Sigmoid colon (tissue), 6 donors: ENCODE measurements at regions not wholly inside any gene's neighbourhood (a gene's known extent, or its start where the extent isn't known, plus 50 kb on each side); places are given as distances from the start of the nearest gene placed in this dataset.

Experiments
- DNase-seq: peaks from one replicate; pipeline ENCODE4 v3.0.0-alpha.2; 2019
- H3K27ac ChIP-seq, 4 donors: fragments of 200-600 bp; sonication (generic); one replicate each; pipeline ENCODE4 v1.5.1; 2016 to 2019; ENCODE audit warnings: mild to moderate bottlenecking in 1 of 4
- H3K27me3 ChIP-seq, 3 donors: fragments of 200-600 bp; sonication (generic); one replicate each; pipeline ENCODE4 v1.5.1; 2019; ENCODE audit warnings: mild to moderate bottlenecking in 1 of 3
- H3K36me3 ChIP-seq, 4 donors: fragments of 200-600 bp; sonication (generic); one replicate each; pipeline ENCODE4 v1.5.1; 2016 to 2019
- H3K4me1 ChIP-seq, 4 donors: fragments of 200-600 bp; sonication (generic); one replicate each; pipeline ENCODE4 v1.5.1; 2017 to 2019
- H3K4me3 ChIP-seq, 4 donors: fragments of 200-600 bp; sonication (generic); one replicate each; pipeline ENCODE4 v1.5.1; 2017 to 2019; ENCODE audit warnings: mild to moderate bottlenecking in 2 of 4, moderate library complexity in 1 of 4
- H3K9me3 ChIP-seq, 4 donors: fragments of 200-600 bp in 3 of 4; sonication (generic) in 3 of 4; one replicate each; pipeline versions ENCODE4 v1.5.1 to v1.6.1; 2013 to 2019
- CTCF ChIP-seq, 4 experiments: fragments of 450-650 bp in 3 of 4; fragments of 200-600 bp in 1 of 4; IDR thresholded peaks; one replicate each; pipeline ENCODE4 v1.5.1; 2016 to 2019; ENCODE audit warnings: antibody characterized with exemption in 4 of 4, mild to moderate bottlenecking in 3 of 4, moderate library complexity in 2 of 4
- EP300 ChIP-seq, 4 donors: sonication (generic); formaldehyde crosslinking; IDR thresholded peaks; one replicate each; pipeline ENCODE4 v1.6.1; 2017; ENCODE audit warnings: antibody characterized with exemption in 4 of 4
- POLR2A ChIP-seq, 2 donors: fragments of 450-650 bp; IDR thresholded peaks; one replicate each; pipeline ENCODE4 v1.6.1; 2016; ENCODE audit warnings: antibody characterized with exemption in 2 of 2, mild to moderate bottlenecking in 2 of 2, moderate library complexity in 2 of 2
- POLR2AphosphoS5 ChIP-seq, 4 donors: sonication (generic); formaldehyde crosslinking; IDR thresholded peaks; one replicate each; pipeline ENCODE4 v1.6.1; 2017; ENCODE audit warnings: antibody characterized with exemption in 4 of 4
- WGBS, 2 donors: extraction: QIAGEN DNeasy Blood & Tissue Kit; methylation state at CpG; one replicate each; pipeline ENCODE4 v1.1.7; 2013; 5-methylcytosine and 5-hydroxymethylcytosine counted together
- intact Hi-C: fragments of 100-400 bp; cut with DNase I; formaldehyde crosslinking; loops from one replicate; pipeline ENCODE4 v1.15.1; 2023
- donor health status: healthy with polysubstance abuse.
- donor health status: healthy.

GRCh38 chr15:77786181-77786890 is 153.6 kb upstream of the LINGO1 start:
- Histone ChIP-seq H3K27me3 (peaks cover 0 to 28% (median 0%) of the 10 kb centered on the region in 3 donors), H3K36me3 (no peaks in the 10 kb centered on the region), H3K27ac (no peak overlapping the region), H3K4me1 (no peaks in the 10 kb centered on the region), H3K9me3 (no peaks in the 10 kb centered on the region), H3K4me3 (no peak overlapping the region)
- TF ChIP-seq POLR2A (IDR thresholded peaks at IDR 0.05), result no peak
- no peak for TF ChIP-seq POLR2AphosphoS5 (IDR thresholded peaks at IDR 0.05)
- TF ChIP-seq CTCF (IDR thresholded peaks at IDR 0.05), result no peak
- no peak for TF ChIP-seq EP300 (IDR thresholded peaks at IDR 0.05)
- WGBS, 2 donors, result 62 to 76% methylated on average over 11 of the region's 11 CpGs
- DNase-seq, result no peak
- intact Hi-C loops, result no loop called here

DNA sequence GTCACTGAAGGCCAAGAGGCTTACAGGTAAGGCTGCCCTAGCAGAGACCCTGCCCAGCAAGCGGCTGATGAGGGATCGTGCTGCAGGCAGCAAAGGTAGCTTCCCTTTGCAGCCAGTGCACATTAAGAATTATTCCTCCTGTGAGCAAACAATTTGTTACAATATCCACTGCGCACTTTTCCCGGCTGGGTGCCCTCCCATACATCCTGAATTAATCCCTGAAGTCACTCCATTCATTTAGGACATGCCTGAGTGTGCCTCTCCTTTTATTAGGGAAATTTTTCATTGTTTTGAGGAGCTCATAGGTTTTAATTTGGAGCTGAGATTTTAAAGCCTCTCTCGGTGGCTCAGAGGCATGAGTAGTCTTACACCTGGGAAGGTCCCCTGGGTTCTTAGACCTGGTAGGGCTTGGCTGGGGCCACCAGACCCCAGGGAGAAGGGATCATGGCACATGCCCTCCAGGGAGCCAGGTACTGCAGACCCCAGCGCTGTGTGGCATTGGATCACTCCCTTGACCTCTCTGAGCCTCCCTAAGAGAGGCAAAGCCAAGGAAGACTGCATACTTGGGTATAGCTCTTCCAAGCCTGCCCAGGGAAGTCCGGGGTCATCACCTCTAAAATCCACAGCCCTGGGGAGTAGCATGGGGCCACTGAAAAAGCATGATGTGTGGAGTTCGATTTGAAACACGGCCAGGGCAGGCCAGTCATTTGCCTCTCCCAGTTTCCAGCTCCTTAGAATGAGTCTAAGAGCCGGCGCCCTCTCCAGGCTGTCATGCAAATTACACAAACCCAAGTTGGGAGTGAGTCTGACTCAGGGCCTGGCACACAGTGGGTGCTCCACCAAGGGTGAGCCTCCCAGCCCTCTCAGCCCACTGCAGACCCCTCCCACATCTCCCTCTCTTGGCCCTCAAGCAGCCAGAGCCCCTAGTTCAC is 151.9 kb upstream of the LINGO1 start:
- intact Hi-C loops, result no loop called here
- peaks cover 0 to 7% (median 4%) of the 10 kb centered on the region in 4 donors for H3K9me3 ChIP-seq
- no peak for DNase-seq
- no peak for TF ChIP-seq CTCF (IDR thresholded peaks at IDR 0.05)
- no peak for TF ChIP-seq EP300 (IDR thresholded peaks at IDR 0.05)
- TF ChIP-seq POLR2A (IDR thresholded peaks at IDR 0.05), result no peak
- TF ChIP-seq POLR2AphosphoS5 (IDR thresholded peaks at IDR 0.05), result no peak
- WGBS, 2 donors, result 48 to 58% methylated on average over 11 of the region's 11 CpGs
- H3K36me3 ChIP-seq, result no peaks in the 10 kb centered on the region
- no peak overlapping the region for H3K27ac ChIP-seq
- peaks cover 0 to 27% (median 0%) of the 10 kb centered on the region in 3 donors for H3K27me3 ChIP-seq
- no peaks in the 10 kb centered on the region for H3K4me1 ChIP-seq
- no peak overlapping the region for H3K4me3 ChIP-seq

- intact Hi-C loops, result no loop called here
- peaks cover 0 to 7% (median 4%) of the 10 kb centered on the region in 4 donors for H3K9me3 ChIP-seq
- H3K27ac ChIP-seq, result no peak overlapping the region
- no peaks in the 10 kb centered on the region for H3K36me3 ChIP-seq
- TF ChIP-seq POLR2A (IDR thresholded peaks at IDR 0.05), result no peak
- TF ChIP-seq EP300 (IDR thresholded peaks at IDR 0.05), result no peak
- TF ChIP-seq CTCF (IDR thresholded peaks at IDR 0.05), result no peak
- no peak for TF ChIP-seq POLR2AphosphoS5 (IDR thresholded peaks at IDR 0.05)
- no peak for DNase-seq
- H3K4me3 ChIP-seq, result no peak overlapping the region
- 47 to 62% methylated on average over 10 of the region's 10 CpGs for WGBS, 2 donors
- no peaks in the 10 kb centered on the region for H3K4me1 ChIP-seq
- H3K27me3 ChIP-seq, result peaks cover 0 to 27% (median 0%) of the 10 kb centered on the region in 3 donors
Observed at GRCh38 chr15:77783636-77784035, 150.9 kb upstream of the LINGO1 start.

- peaks cover 0 to 7% (median 4%) of the 10 kb centered on the region in 4 donors for H3K9me3 ChIP-seq
- TF ChIP-seq POLR2A (IDR thresholded peaks at IDR 0.05), result no peak
- no peak for TF ChIP-seq POLR2AphosphoS5 (IDR thresholded peaks at IDR 0.05)
- TF ChIP-seq CTCF (IDR thresholded peaks at IDR 0.05), result no peak
- TF ChIP-seq EP300 (IDR thresholded peaks at IDR 0.05), result no peak
- 83 to 91% methylated on average over 4 of the region's 4 CpGs for WGBS, 2 donors
- H3K27ac ChIP-seq, result no peak overlapping the region
- intact Hi-C loops, result no loop called here
- DNase-seq, result no peak
- H3K36me3 ChIP-seq, result no peaks in the 10 kb centered on the region
- no peaks in the 10 kb centered on the region for H3K4me1 ChIP-seq
- H3K27me3 ChIP-seq, result peaks cover 0 to 23% (median 0%) of the 10 kb centered on the region in 3 donors
- H3K4me3 ChIP-seq, result no peak overlapping the region
Observed at GRCh38 chr15:77782691-77783090, 150.0 kb upstream of the LINGO1 start.
